GM10248 (cell line): ENCODE measurements at regions not wholly inside any gene's neighbourhood (a gene's known extent, or its start where the extent isn't known, plus 50 kb on each side); places are given as distances from the start of the nearest gene placed in this dataset.

ENCODE experiments used
- CTCF ChIA-PET: fragments of 300-600 bp; sonication (Branson Sonifier 250); formaldehyde crosslinking; extraction: SDS; loops from one replicate; lab custom pipeline; 2021; ENCODE audit warnings: antibody characterized with exemption; lab: Yijun Ruan, JAX
- POLR2A ChIA-PET: fragments of 350-650 bp; sonication (Branson Sonifier 250); formaldehyde crosslinking; extraction: SDS; loops from one replicate; lab custom pipeline; 2020; ENCODE audit warnings: antibody characterized with exemption; lab: Yijun Ruan, JAX
- DNase-seq: peaks from one replicate; pipeline ENCODE4 v3.0.0; 2012; ENCODE audit errors: extremely low spot score
- TF ChIP-seq, protein P1 (sequence below): IDR thresholded peaks from 2 replicates; pipeline ENCODE4 v1.5.1; 2012; ENCODE audit warnings: mild to moderate bottlenecking, low read depth; ENCODE audit errors: extremely low read depth, missing control alignments, control extremely low read depth

GRCh38 chr13:81048026-81048461 lies 707.1 kb upstream of the SPRY2 start:
- DNase-seq: no peak
- ChIA-PET CTCF (interaction anchor here (1.2 kb wide), 1 partner anchor 69 kb away, joined by 3 read pairs; no protein-coding TSS in a partner anchor), POLR2A (no interaction called here)
- TF ChIP-seq, protein P1, sequence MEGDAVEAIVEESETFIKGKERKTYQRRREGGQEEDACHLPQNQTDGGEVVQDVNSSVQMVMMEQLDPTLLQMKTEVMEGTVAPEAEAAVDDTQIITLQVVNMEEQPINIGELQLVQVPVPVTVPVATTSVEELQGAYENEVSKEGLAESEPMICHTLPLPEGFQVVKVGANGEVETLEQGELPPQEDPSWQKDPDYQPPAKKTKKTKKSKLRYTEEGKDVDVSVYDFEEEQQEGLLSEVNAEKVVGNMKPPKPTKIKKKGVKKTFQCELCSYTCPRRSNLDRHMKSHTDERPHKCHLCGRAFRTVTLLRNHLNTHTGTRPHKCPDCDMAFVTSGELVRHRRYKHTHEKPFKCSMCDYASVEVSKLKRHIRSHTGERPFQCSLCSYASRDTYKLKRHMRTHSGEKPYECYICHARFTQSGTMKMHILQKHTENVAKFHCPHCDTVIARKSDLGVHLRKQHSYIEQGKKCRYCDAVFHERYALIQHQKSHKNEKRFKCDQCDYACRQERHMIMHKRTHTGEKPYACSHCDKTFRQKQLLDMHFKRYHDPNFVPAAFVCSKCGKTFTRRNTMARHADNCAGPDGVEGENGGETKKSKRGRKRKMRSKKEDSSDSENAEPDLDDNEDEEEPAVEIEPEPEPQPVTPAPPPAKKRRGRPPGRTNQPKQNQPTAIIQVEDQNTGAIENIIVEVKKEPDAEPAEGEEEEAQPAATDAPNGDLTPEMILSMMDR: no peak

DNA sequence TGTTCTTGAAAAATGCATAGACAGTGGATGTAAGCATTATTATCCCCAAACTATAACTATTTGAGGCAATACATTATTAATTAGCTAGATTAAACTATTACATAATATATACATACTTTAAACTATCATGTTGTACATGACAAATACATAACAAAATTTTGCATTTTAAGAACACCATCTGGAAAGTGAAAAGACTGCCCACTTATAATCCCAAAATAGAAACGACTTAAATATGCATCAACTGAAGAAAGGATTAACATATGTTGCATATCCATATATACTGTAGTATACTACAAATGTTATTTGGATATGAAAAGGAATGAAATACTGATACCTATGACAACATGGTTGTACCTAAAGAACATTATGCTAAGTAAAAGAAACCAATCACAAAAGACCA lies 700.8 kb upstream of the SPRY2 start:
- no peak for DNase-seq
- CTCF ChIA-PET: no interaction called here
- POLR2A ChIA-PET: interaction anchor here (0.6 kb wide), 1 partner anchor 22 kb away, joined by 3 read pairs; no protein-coding TSS in a partner anchor
- TF ChIP-seq, protein P1: no peak

DNA sequence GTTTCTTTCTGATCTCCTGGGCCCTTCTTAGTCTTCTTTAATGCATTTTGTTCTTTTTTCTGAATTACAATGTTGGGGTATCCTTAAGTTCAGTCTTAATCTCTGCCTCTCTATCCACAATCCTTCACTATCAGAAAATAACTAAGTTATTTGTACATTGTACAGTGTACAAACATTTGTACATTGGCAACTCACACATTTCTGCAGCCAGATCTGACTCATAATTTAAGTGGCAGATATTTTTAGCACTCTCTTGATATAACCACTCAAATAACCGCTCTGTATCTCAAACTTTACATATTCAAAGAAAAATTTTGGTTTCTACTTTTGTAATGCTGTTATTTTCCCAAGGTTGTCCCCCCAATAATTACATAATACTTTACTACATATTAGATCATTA lies 691.1 kb upstream of the SPRY2 start:
- no peak for DNase-seq
- TF ChIP-seq, protein P1: no peak
- ChIA-PET CTCF (no interaction called here), POLR2A (no interaction called here)

DNA sequence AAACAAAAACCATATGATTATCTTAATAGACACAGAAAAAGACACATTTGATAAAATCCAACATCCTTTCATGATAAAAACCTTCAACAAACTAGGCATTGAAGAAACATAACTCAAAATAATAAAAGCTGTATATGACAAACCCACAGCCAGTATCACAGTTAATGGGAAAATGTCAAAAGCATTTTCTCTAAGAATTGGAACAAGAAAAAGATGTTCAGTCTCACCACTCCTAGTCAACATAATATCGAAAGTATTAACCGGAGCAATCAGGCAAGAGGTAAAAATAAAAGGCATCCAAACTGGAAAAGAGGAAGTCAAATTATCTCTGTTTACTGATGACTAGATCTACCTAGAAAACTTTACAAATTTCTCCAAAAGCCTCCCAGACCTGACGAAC lies 684.2 kb upstream of the SPRY2 start:
- no peak for DNase-seq
- ChIA-PET POLR2A (no interaction called here), CTCF (interaction anchor here (1.1 to 1.6 kb wide), 2 partner anchors 7 to 23 kb away, joined by 3 read pairs; no protein-coding TSS in a partner anchor)
- TF ChIP-seq, protein P1: no peak

DNA sequence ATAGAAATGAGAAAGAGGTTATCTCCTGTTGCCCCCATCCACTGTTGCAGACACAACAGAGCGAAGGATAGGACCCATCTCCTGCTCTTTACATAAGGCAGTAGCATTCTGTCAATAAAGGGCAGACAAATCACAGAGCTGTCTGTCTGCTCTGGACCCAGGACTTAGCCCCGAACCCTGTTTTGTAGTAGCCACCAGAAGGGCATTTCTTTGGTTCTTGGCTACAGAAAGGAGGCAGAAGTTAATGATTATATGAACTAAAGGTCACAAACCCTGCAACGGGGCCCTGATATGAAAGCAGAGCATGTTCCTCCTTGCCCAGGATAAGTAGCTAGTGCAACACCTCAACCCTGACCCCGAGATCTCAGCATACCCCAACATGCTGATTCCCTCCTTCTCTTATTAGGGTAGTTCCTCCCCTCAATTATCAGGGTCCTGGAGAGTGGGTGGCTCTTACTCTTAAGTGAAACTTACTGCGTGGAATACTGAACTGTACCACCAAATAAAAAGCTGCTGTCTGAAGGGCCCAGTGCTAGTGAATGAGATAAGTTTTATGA lies 680.4 kb upstream of the SPRY2 start:
- CTCF ChIA-PET: no interaction called here
- POLR2A ChIA-PET: no interaction called here
- TF ChIP-seq, protein P1: no peak
- no peak for DNase-seq

DNA sequence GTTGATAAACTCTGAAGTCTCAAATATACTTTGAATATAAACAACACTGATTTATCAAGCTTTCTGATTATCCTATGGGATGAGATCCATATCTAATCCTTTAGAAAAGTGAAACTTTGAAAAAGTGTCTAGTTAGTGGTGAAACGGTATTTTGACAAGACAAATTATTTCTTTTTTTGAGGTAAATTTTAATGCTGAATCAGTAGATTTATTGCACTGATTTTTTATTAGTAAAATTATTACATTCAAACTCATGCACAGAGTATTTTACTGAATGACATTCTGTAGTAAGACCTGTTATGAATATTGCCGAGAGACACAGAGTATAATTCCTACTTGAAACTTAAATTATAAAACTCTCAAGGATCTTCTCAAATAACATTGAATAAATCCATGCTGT lies 679.1 kb upstream of the SPRY2 start:
- CTCF ChIA-PET: interaction anchor here (1.0 to 1.1 kb wide), 2 partner anchors 10 to 1341 kb away, joined by 3 read pairs; no protein-coding TSS in a partner anchor
- TF ChIP-seq, protein P1: no peak
- no peak for DNase-seq
- POLR2A ChIA-PET: no interaction called here
